A549 (cell line): ENCODE measurements at regions not wholly inside any gene's neighbourhood (a gene's known extent, or its start where the extent isn't known, plus 50 kb on each side); places are given as distances from the start of the nearest gene placed in this dataset.
"Not testable (repeated sequence)": the region's sequence is repeated elsewhere in the genome, so short reads cannot be mapped to it uniquely, and the experiment has no call there.

ENCODE experiments used
- ATAC-seq, 2 experiments: fragments of 200-7000 bp in 1 of 2; fragments of >200 bp in 1 of 2; cut with Nextera tagmentation in 1 of 2; cut with Tn5 transposase in 1 of 2; 3 replicates each; pipeline versions ENCODE4 v1.8.0 to v1.9.1; 2018 to 2020; ENCODE audit warnings: mild to moderate bottlenecking in 1 of 2, moderate library complexity in 1 of 2
- CTCF ChIA-PET: fragments of 300-600 bp; sonication (Branson Sonifier 250); formaldehyde crosslinking; extraction: SDS; loops from one replicate; lab custom pipeline; 2021; ENCODE audit warnings: antibody characterized with exemption, inconsistent platforms; lab: Yijun Ruan, JAX
- POLR2A ChIA-PET: fragments of 350-600 bp; formaldehyde crosslinking; extraction: SDS; loops from one replicate; lab custom pipeline; 2021; ENCODE audit warnings: antibody characterized with exemption, inconsistent platforms; lab: Yijun Ruan, JAX
- DNase-seq, 2 experiments: peaks; one replicate each; pipeline versions ENCODE4 v3.0.0 to v3.0.0-alpha.2; 2011 to 2016; ENCODE audit warnings: low read depth in 1 of 2, low spot score in 1 of 2
- FAIRE-seq: peaks from 2 replicates; lab custom pipeline; 2011; peaks lifted over from hg19 to GRCh38; lab: Jason Lieb, UNC
- H3K27ac ChIP-seq, 2 experiments: fragments of >200 bp; sonication (Bioruptor Twin); formaldehyde crosslinking; 3 replicates each; pipeline ENCODE4 v1.5.1; 2016 to 2017
- H3K4me1 ChIP-seq: fragments of >200 bp; sonication (Bioruptor Twin); formaldehyde crosslinking; 3 replicates; pipeline ENCODE4 v1.6.1; 2016
- H3K4me2 ChIP-seq: fragments of >200 bp; sonication (Bioruptor Twin); formaldehyde crosslinking; 3 replicates; pipeline ENCODE4 v1.6.1; 2016
- H3K4me3 ChIP-seq: fragments of >200 bp; sonication (Bioruptor Twin); formaldehyde crosslinking; 3 replicates; pipeline ENCODE4 v1.5.1; 2016
- H3K9me3 ChIP-seq: fragments of >200 bp; sonication (Bioruptor Twin); formaldehyde crosslinking; 3 replicates; pipeline ENCODE4 v1.6.1; 2016
- CBX8 ChIP-seq: fragments of 200-600 bp; sonication (generic); IDR thresholded peaks from 2 replicates; pipeline ENCODE4 v1.6.1; 2016
- EHF ChIP-seq: fragments of 250-450 bp; sonication (Bioruptor Pico); IDR thresholded peaks from 2 replicates; pipeline ENCODE4 v1.5.0; 2020; ENCODE audit warnings: mild to moderate bottlenecking
- EP300 ChIP-seq, 2 experiments: fragments of >200 bp; sonication (Bioruptor Twin); formaldehyde crosslinking; IDR thresholded peaks; 2 replicates in 1 of 2; 3 replicates in 1 of 2; pipeline ENCODE4 v1.6.1; 2016 to 2017
- FOXS1 ChIP-seq: fragments of 250-450 bp; sonication (Bioruptor Pico); IDR thresholded peaks from 2 replicates; pipeline ENCODE4 v1.5.0; 2020; ENCODE audit warnings: mild to moderate bottlenecking, moderate library complexity
- HEYL ChIP-seq: fragments of 250-450 bp; sonication (Bioruptor Pico); IDR thresholded peaks from 2 replicates; pipeline ENCODE4 v1.8.0; 2021; ENCODE audit warnings: mild to moderate bottlenecking, moderate library complexity
- HOXB5 ChIP-seq: fragments of 250-450 bp; sonication (Bioruptor Pico); IDR thresholded peaks from 2 replicates; pipeline ENCODE4 v1.5.0; 2020; ENCODE audit warnings: mild to moderate bottlenecking, moderate library complexity
- JUN ChIP-seq, 2 experiments: fragments of >200 bp; sonication (Bioruptor Twin); formaldehyde crosslinking; IDR thresholded peaks; 2 replicates in 1 of 2; 3 replicates in 1 of 2; pipeline ENCODE4 v1.6.1; 2016 to 2017
- KDM1A ChIP-seq: fragments of 200-600 bp; sonication (generic); IDR thresholded peaks from 2 replicates; pipeline ENCODE4 v1.6.1; 2016; ENCODE audit warnings: low read depth, mild to moderate bottlenecking
- MYC ChIP-seq: IDR thresholded peaks from 2 replicates; pipeline ENCODE4 v1.6.1; 2012; ENCODE audit warnings: mild to moderate bottlenecking, inconsistent platforms, low read length, improper control_type of control experiment, borderline replicate concordance
- NFE2L2 ChIP-seq: fragments of 150-350 bp; conservative IDR thresholded peaks from 2 replicates; pipeline ENCODE4 v1.6.1; 2014; ENCODE audit warnings: low read length
- NPAS2 ChIP-seq: fragments of 250-450 bp; sonication (Bioruptor Pico); IDR thresholded peaks from 2 replicates; pipeline ENCODE4 v1.8.0; 2022; ENCODE audit warnings: mild to moderate bottlenecking, moderate library complexity, borderline replicate concordance
- POLR2A ChIP-seq: IDR thresholded peaks from 2 replicates; pipeline ENCODE4 v1.6.1; 2012; ENCODE audit warnings: mild to moderate bottlenecking, low read length
- RCOR1 ChIP-seq: fragments of 150-350 bp; IDR thresholded peaks from 2 replicates; pipeline ENCODE4 v1.6.1; 2014; ENCODE audit warnings: antibody characterized with exemption, low read length, low read depth
- RNF2 ChIP-seq: fragments of 200-600 bp; sonication (generic); IDR thresholded peaks from 2 replicates; pipeline ENCODE4 v1.6.1; 2016; ENCODE audit warnings: low read depth, mild to moderate bottlenecking, antibody characterized with exemption, moderate library complexity, borderline replicate concordance
- ZNF302 ChIP-seq: fragments of 250-450 bp; sonication (Bioruptor Pico); IDR thresholded peaks from 2 replicates; pipeline ENCODE4 v1.9.0; 2021; ENCODE audit warnings: inconsistent platforms, mild to moderate bottlenecking, moderate library complexity
- WGBS: methylation state at CpG from one replicate; pipeline ENCODE4 v1.1.6; 2017; ENCODE audit errors: missing lambda C conversion rate; 5-methylcytosine and 5-hydroxymethylcytosine counted together
- TF ChIP-seq, protein P1 (sequence below): fragments of 450-650 bp; IDR thresholded peaks from 2 replicates; pipeline ENCODE4 v1.6.1; 2014; ENCODE audit warnings: antibody characterized with exemption
- TF ChIP-seq, protein P2 (sequence below): fragments of >200 bp; sonication (Bioruptor Twin); formaldehyde crosslinking; IDR thresholded peaks from 3 replicates; pipeline ENCODE4 v1.5.1; 2016
- TF ChIP-seq, protein P3 (sequence below): fragments of 250-450 bp; sonication (Bioruptor Pico); IDR thresholded peaks from 2 replicates; pipeline ENCODE4 v1.5.0; 2020; ENCODE audit warnings: low read depth, mild to moderate bottlenecking, moderate library complexity
- TF ChIP-seq, protein P4 (sequence below): IDR thresholded peaks from 2 replicates; pipeline ENCODE4 v1.6.1; 2012

DNA sequence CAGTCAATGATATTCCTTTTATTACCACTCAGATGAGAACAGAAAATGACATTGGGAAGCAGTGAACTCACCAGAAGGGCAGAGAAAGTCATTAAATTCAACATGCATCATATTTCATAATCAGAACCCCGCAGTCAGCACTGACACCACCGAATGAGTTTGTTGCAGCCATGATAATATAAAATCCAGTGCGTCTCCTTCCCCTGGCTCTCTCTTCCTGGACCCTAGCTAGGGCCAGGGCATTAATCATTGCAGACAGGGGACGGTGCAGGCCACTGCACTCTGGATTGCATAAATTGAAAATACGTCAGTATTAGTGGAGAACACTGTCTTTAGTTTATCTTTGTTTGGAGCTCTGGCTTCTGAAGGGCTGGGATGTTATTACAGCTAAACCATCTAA lies 931.5 kb downstream of the TYW1 start:
- no peak overlapping the region for H3K27ac ChIP-seq
- CTCF ChIA-PET, result no interaction called here
- H3K4me3 ChIP-seq, result no peak overlapping the region
- H3K4me2 ChIP-seq, result no peak overlapping the region
- TF ChIP-seq EP300 (IDR thresholded peaks at IDR 0.05) (no peak), NFE2L2 (no peak), HEYL (CRISPR knock-in tag) (no peak), FOXS1 (CRISPR knock-in tag) (no peak), NPAS2 (CRISPR knock-in tag) (no peak), ZNF302 (no peak)
- TF ChIP-seq, protein P1, sequence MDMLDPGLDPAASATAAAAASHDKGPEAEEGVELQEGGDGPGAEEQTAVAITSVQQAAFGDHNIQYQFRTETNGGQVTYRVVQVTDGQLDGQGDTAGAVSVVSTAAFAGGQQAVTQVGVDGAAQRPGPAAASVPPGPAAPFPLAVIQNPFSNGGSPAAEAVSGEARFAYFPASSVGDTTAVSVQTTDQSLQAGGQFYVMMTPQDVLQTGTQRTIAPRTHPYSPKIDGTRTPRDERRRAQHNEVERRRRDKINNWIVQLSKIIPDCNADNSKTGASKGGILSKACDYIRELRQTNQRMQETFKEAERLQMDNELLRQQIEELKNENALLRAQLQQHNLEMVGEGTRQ, result no peak
- TF ChIP-seq, all 56 proteins: peak for 0
- no peaks in the 10 kb centered on the region for H3K9me3 ChIP-seq
- WGBS, result 45% methylated on average over 5 of the region's 5 CpGs
- no peak for FAIRE-seq
- POLR2A ChIA-PET, result no interaction called here
- ATAC-seq, result no peak
- 0 out of 3 replicates have a peak, but pooled peaks cover 2% of the 10 kb centered on the region for H3K4me1 ChIP-seq
- no peak for DNase-seq

DNA sequence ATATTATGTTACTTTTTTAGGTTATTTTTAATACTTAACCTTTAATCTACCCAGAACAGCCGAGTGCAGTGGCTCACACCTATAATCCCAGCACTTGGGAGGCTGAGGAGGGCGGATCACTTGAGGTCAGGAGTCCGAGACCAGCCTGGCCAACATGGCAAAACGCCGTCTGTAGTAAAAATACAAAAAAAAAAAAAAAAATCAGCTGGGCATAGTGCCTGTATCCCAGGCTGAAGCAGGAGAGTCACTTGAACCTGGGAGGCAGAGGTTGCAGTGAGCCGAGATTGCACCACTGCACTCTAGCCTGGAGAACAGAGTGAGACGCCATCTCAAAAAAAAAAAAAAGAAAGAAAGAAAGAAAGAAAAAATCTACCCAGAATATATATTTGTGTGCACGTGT lies 939.8 kb downstream of the TYW1 start:
- H3K9me3 ChIP-seq, ATAC-seq, FAIRE-seq, H3K4me3 ChIP-seq, H3K4me2 ChIP-seq, DNase-seq, POLR2A ChIA-PET: not testable (repeated sequence)
- CTCF ChIA-PET, result interaction anchor here (0.6 kb wide), 1 partner anchor 311 kb away, joined by 3 read pairs; no protein-coding TSS in a partner anchor
- WGBS, result 61% methylated on average over 8 of the region's 8 CpGs
- Histone ChIP-seq H3K4me1 (peaks cover 18% of the 10 kb centered on the region), H3K27ac (peak overlapping the region in 1 of 2 experiments; percentile 77; a peak in 2 of 6 replicates)

DNA sequence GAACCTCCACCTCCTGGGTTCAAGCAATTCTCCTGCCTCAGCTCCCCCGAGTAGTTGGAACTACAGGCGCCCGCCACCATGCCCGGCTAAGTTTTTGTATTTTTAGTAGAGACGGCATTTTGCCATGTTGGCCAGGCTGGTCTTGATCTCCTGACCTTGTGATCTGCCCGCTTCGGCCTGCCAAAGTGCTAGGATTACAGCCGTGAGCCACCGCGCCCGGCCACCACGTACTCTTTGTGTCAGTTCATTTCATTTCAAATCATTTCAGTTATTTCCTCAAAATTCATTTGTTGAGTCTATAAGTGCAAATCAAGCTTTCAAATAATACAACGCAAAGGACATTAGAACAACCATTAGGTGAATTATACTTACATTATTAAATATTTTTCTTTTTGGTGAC lies 943.8 kb downstream of the TYW1 start:
- TF ChIP-seq HOXB5 (CRISPR knock-in tag) (no peak), EHF (CRISPR knock-in tag) (no peak), CBX8 (no peak), MYC (no peak), RNF2 (no peak), RCOR1 (no peak), JUN (IDR thresholded peaks at IDR 0.05) (no peak), HEYL (CRISPR knock-in tag) (no peak), KDM1A (no peak), POLR2A (no peak)
- TF ChIP-seq, protein P2, sequence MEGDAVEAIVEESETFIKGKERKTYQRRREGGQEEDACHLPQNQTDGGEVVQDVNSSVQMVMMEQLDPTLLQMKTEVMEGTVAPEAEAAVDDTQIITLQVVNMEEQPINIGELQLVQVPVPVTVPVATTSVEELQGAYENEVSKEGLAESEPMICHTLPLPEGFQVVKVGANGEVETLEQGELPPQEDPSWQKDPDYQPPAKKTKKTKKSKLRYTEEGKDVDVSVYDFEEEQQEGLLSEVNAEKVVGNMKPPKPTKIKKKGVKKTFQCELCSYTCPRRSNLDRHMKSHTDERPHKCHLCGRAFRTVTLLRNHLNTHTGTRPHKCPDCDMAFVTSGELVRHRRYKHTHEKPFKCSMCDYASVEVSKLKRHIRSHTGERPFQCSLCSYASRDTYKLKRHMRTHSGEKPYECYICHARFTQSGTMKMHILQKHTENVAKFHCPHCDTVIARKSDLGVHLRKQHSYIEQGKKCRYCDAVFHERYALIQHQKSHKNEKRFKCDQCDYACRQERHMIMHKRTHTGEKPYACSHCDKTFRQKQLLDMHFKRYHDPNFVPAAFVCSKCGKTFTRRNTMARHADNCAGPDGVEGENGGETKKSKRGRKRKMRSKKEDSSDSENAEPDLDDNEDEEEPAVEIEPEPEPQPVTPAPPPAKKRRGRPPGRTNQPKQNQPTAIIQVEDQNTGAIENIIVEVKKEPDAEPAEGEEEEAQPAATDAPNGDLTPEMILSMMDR, result no peak
- TF ChIP-seq, protein P3, sequence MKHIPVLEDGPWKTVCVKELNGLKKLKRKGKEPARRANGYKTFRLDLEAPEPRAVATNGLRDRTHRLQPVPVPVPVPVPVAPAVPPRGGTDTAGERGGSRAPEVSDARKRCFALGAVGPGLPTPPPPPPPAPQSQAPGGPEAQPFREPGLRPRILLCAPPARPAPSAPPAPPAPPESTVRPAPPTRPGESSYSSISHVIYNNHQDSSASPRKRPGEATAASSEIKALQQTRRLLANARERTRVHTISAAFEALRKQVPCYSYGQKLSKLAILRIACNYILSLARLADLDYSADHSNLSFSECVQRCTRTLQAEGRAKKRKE, result no peak
- TF ChIP-seq, protein P4, sequence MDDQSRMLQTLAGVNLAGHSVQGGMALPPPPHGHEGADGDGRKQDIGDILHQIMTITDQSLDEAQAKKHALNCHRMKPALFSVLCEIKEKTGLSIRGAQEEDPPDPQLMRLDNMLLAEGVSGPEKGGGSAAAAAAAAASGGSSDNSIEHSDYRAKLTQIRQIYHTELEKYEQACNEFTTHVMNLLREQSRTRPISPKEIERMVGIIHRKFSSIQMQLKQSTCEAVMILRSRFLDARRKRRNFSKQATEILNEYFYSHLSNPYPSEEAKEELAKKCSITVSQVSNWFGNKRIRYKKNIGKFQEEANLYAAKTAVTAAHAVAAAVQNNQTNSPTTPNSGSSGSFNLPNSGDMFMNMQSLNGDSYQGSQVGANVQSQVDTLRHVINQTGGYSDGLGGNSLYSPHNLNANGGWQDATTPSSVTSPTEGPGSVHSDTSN, result no peak
- no peak overlapping the region for H3K4me3 ChIP-seq
- H3K9me3 ChIP-seq, result no peaks in the 10 kb centered on the region
- POLR2A ChIA-PET, result no interaction called here
- WGBS, result 81% methylated on average over 13 of the region's 13 CpGs
- H3K4me2 ChIP-seq, result no peak overlapping the region
- H3K27ac ChIP-seq, result no peak overlapping the region
- FAIRE-seq (no peak), DNase-seq (no peak), ATAC-seq (no peak)
- peaks cover 18% of the 10 kb centered on the region for H3K4me1 ChIP-seq
- CTCF ChIA-PET, result interaction anchor here (0.6 kb wide), 1 partner anchor 855 kb away, joined by 3 read pairs; no protein-coding TSS in a partner anchor
